HEK293T (cell line): ENCODE measurements at regions not wholly inside any gene's neighbourhood (a gene's known extent, or its start where the extent isn't known, plus 50 kb on each side); places are given as distances from the start of the nearest gene placed in this dataset.

Source experiments
- CTCF ChIA-PET: fragments of 350-600 bp; formaldehyde crosslinking; extraction: SDS; loops from one replicate; lab custom pipeline; 2021; ENCODE audit warnings: antibody characterized with exemption, inconsistent platforms; lab: Yijun Ruan, JAX
- POLR2A ChIA-PET: fragments of 350-600 bp; formaldehyde crosslinking; extraction: SDS; loops from one replicate; lab custom pipeline; 2020; ENCODE audit warnings: antibody characterized with exemption, inconsistent platforms; lab: Yijun Ruan, JAX
- DNase-seq: peaks from one replicate; pipeline ENCODE4 v3.0.0; 2012; ENCODE audit warnings: mixed read lengths; ENCODE audit errors: extremely low spot score
- ARNT ChIP-seq: fragments of 450-650 bp; IDR thresholded peaks from 2 replicates; pipeline ENCODE4 v1.6.1; 2017; ENCODE audit warnings: mild to moderate bottlenecking
- BHLHE40 ChIP-seq: fragments of 450-650 bp; IDR thresholded peaks from 2 replicates; pipeline ENCODE4 v1.6.1; 2016; ENCODE audit warnings: mild to moderate bottlenecking, moderate library complexity, borderline replicate concordance
- CTBP1 ChIP-seq: fragments of 450-650 bp; IDR thresholded peaks from 2 replicates; pipeline ENCODE4 v1.6.1; 2016; ENCODE audit warnings: borderline replicate concordance
- ELF4 ChIP-seq: fragments of 450-650 bp; IDR thresholded peaks from 2 replicates; pipeline ENCODE4 v1.6.1; 2017; ENCODE audit warnings: antibody characterized with exemption
- FOXA1 ChIP-seq: fragments of 450-650 bp; IDR thresholded peaks from 2 replicates; pipeline ENCODE4 v1.6.1; 2016; ENCODE audit warnings: mild to moderate bottlenecking
- FOXK2 ChIP-seq: fragments of 450-650 bp; IDR thresholded peaks from 2 replicates; pipeline ENCODE4 v1.6.1; 2016; ENCODE audit warnings: mild to moderate bottlenecking
- FOXM1 ChIP-seq: fragments of 450-650 bp; IDR thresholded peaks from 2 replicates; pipeline ENCODE4 v1.6.1; 2017; ENCODE audit warnings: mild to moderate bottlenecking, borderline replicate concordance
- HDGF ChIP-seq: fragments of 450-650 bp; IDR thresholded peaks from 2 replicates; pipeline ENCODE4 v1.6.1; 2017; ENCODE audit warnings: antibody characterized with exemption, borderline replicate concordance
- L3MBTL2 ChIP-seq: fragments of 450-650 bp; conservative IDR thresholded peaks from 2 replicates; pipeline ENCODE4 v1.6.1; 2016; ENCODE audit warnings: mild to moderate bottlenecking
- LEF1 ChIP-seq: fragments of 450-650 bp; IDR thresholded peaks from 2 replicates; pipeline ENCODE4 v1.6.1; 2017; ENCODE audit warnings: mild to moderate bottlenecking, borderline replicate concordance
- NFRKB ChIP-seq: fragments of 450-650 bp; IDR thresholded peaks from 2 replicates; pipeline ENCODE4 v1.6.1; 2016; ENCODE audit warnings: mild to moderate bottlenecking, moderate library complexity
- SP1 ChIP-seq: fragments of 450-650 bp; IDR thresholded peaks from 2 replicates; pipeline ENCODE4 v1.6.1; 2017
- SUZ12 ChIP-seq: fragments of 450-650 bp; IDR thresholded peaks from 2 replicates; pipeline ENCODE4 v1.6.1; 2016; ENCODE audit warnings: mild to moderate bottlenecking
- TARDBP ChIP-seq: fragments of 450-650 bp; IDR thresholded peaks from 2 replicates; pipeline ENCODE4 v1.6.1; 2016
- ZNF384 ChIP-seq: fragments of 450-650 bp; IDR thresholded peaks from 2 replicates; pipeline ENCODE4 v1.6.1; 2016
- TF ChIP-seq, protein P1 (sequence below): fragments of 450-650 bp; IDR thresholded peaks from 2 replicates; pipeline ENCODE4 v1.6.1; 2016

DNA sequence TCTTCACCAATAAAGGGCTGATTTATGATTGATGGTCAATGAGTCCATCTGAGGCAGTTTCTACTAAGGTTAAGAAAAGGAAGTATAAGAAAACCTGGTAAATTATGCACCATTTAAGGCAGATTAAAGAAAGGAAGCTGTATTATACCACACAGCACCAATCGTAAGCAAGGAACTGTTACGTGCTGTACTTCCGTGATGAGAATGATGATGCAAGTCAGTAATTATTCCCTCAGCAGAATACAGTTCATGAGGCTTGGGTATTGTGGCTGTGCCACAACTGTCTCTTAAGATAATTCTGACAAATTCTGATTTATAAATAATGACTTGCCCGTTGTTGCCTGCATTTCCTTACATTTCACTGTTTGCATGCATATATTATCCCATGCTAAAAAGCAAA lies 699.0 kb downstream of the HDGFL1 start:
- ChIA-PET CTCF (no interaction called here), POLR2A (no interaction called here)

DNA sequence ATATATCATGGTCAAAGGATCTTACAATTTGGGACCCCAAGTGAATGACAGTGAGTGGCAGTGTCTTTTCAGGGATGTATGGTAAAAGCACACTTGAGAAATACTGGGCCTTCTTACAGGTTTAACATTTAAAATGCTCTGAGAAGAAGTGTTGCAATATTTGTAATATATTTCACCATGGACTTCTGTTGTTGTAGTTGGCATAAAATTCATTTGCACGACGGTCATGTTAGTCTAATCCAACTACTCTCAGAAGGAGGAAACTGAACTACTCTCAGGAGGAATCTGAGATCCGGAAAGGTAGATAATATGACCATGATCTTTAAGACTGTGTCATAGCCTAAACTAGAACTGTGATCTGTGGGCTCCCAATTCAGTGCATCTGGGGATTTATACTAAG lies 700.1 kb downstream of the HDGFL1 start:
- ChIA-PET POLR2A (no interaction called here), CTCF (interaction anchor here (0.6 kb wide), 1 partner anchor 108 kb away, joined by 3 read pairs; no protein-coding TSS in a partner anchor)
- TF ChIP-seq TARDBP (no peak), FOXM1 (no peak), L3MBTL2 (no peak), CTBP1 (no peak), LEF1 (no peak), ZNF384 (no peak), FOXA1 (no peak), SUZ12 (no peak), FOXK2 (no peak), ARNT (no peak), NFRKB (no peak), HDGF (no peak), SP1 (no peak), ELF4 (no peak), BHLHE40 (no peak)
- TF ChIP-seq, protein P1, sequence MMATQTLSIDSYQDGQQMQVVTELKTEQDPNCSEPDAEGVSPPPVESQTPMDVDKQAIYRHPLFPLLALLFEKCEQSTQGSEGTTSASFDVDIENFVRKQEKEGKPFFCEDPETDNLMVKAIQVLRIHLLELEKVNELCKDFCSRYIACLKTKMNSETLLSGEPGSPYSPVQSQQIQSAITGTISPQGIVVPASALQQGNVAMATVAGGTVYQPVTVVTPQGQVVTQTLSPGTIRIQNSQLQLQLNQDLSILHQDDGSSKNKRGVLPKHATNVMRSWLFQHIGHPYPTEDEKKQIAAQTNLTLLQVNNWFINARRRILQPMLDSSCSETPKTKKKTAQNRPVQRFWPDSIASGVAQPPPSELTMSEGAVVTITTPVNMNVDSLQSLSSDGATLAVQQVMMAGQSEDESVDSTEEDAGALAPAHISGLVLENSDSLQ, result no peak
- no peak for DNase-seq

More for the DNA sequence above, 699.0 kb downstream of the HDGFL1 start:
- no peak for DNase-seq
- TF ChIP-seq ZNF384 (no peak), FOXM1 (no peak), HDGF (no peak)

DNA sequence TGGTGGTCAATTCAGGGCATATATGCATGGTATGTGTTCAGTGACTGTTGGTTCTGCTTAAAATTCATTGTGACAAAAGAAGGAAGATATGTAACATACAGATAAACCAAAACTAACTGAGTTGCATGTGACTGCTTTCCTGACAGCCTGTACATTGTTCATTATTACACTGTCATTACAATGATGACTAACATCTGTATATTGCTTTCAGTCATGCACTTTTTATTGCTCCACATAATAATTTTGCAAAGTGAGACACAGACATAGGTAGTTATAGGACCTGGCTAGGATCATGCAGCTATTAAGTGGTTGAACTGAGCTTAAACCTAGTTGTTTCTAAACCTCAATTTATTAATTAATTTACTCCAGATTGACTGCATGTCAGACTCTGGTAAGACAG lies 703.2 kb downstream of the HDGFL1 start:
- ChIA-PET POLR2A (no interaction called here), CTCF (no interaction called here)
- no peak for DNase-seq

DNA sequence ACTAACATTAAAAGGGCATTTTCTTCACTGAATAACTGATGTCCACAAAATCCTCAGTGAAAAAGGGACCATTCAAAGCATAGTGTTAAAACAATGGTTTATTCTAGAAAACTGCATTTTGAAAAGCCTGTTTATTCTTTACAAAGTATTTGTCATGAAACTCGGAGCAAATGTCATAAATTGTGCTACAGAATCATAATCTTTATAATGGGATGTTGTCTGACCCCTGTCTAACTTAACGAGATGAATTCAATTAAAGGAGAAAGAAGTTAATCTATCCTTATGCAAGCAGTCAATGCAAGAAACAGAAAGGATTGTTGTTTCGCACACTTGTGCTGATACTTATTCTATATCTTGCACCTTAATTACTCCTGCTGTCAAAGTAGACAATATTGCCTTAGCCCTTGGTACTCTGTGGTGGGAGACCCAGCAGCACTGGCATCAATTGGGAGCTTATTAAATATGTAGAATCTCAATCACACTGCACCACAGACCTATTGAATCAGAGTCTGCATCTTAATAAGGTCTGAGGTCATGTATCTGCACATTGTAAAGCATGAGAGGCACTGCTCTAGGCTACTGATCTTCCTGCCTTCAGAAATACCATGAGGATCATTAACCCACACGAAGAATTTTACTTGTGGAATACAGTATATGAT lies 708.3 kb downstream of the HDGFL1 start:
- no peak for TF ChIP-seq HDGF
- no peak for TF ChIP-seq ARNT
- no peak for TF ChIP-seq SUZ12
- TF ChIP-seq, protein P1, result no peak
- no peak for TF ChIP-seq SP1
- TF ChIP-seq BHLHE40, result no peak
- TF ChIP-seq CTBP1, result no peak
- TF ChIP-seq NFRKB, result no peak
- TF ChIP-seq FOXM1, result no peak
- TF ChIP-seq TARDBP, result no peak
- TF ChIP-seq FOXK2, result no peak
- TF ChIP-seq ELF4, result no peak
- TF ChIP-seq FOXA1, result no peak
- no peak for TF ChIP-seq LEF1
- no peak for TF ChIP-seq ZNF384
- TF ChIP-seq L3MBTL2, result no peak
- no peak for DNase-seq
- POLR2A ChIA-PET, result no interaction called here
- CTCF ChIA-PET, result no interaction called here

More for the DNA sequence above, 703.2 kb downstream of the HDGFL1 start:
- no peak for TF ChIP-seq FOXM1
- TF ChIP-seq ELF4, result no peak
- no peak for TF ChIP-seq HDGF
- TF ChIP-seq SUZ12, result no peak
- TF ChIP-seq, protein P1, result no peak
- no peak for TF ChIP-seq SP1
- no peak for TF ChIP-seq L3MBTL2
- no peak for TF ChIP-seq FOXK2
- no peak for TF ChIP-seq CTBP1
- TF ChIP-seq NFRKB, result no peak
- TF ChIP-seq ARNT, result no peak
- TF ChIP-seq LEF1, result no peak
- no peak for TF ChIP-seq ZNF384

DNA sequence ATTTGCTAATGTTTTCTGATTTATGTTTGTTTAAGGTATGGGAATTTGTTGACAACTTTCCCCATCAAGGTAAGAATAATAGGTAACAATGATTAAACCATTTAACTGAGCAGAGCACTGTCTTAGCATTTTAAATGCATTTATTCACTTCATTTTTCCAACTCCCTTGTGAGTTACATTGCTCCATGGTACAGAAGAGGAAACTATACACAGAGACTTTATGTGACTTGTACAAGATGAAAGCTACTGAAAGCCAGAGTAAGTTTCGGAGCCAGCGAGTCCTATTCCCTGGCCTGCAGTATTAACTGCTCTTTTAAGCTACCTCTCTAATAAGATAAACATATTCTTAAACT lies 708.8 kb downstream of the HDGFL1 start:
- CTCF ChIA-PET, result no interaction called here
- no peak for TF ChIP-seq HDGF
- TF ChIP-seq FOXM1, result no peak
- no peak for TF ChIP-seq L3MBTL2
- no peak for TF ChIP-seq ELF4
- no peak for TF ChIP-seq TARDBP
- no peak for TF ChIP-seq CTBP1
- TF ChIP-seq FOXK2, result no peak
- TF ChIP-seq SUZ12, result no peak
- no peak for TF ChIP-seq BHLHE40
- TF ChIP-seq NFRKB, result no peak
- TF ChIP-seq, protein P1, result no peak
- TF ChIP-seq ZNF384, result no peak
- no peak for TF ChIP-seq FOXA1
- TF ChIP-seq SP1, result no peak
- TF ChIP-seq ARNT, result no peak
- TF ChIP-seq LEF1, result no peak

More for the DNA sequence above, 708.8 kb downstream of the HDGFL1 start:
- POLR2A ChIA-PET, result no interaction called here
- DNase-seq, result no peak
